ENCODE measurements at regions not wholly inside any gene's neighbourhood (a gene's known extent, or its start where the extent isn't known, plus 50 kb on each side); places are given as distances from the start of the nearest gene placed in this dataset.

DNA sequence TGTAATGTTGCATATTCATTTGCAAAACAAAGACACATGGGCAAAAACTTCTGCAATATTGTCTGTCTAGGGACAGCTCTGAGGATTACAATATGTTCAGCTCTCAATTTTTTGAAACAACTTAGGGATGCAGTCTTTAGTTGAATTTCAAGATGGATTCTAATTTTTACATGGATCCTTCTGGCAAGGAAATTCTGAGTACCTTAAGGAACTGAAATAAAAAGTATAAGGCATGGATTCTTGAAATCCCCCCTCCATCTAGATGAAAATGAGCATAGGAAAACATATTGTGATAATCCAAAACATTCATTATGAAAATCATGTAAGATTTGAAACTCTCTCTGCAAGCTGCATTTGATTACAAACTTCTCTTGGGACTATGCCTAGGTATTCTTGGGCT lies 568.6 kb downstream of the CETN3 start:
- TF ChIP-seq YY1 (IDR thresholded peaks at IDR 0.05; ENCODE audit: insufficient read depth, insufficient read length): no peak
- no peak for TF ChIP-seq ZNF274 (IDR thresholded peaks at IDR 0.05; ENCODE audit: low read depth, low read length)
- no peak for TF ChIP-seq SUZ12 (IDR thresholded peaks at IDR 0.05; ENCODE audit: extremely low read depth, insufficient read depth, insufficient read length)

Data from NT2/D1 (cell line).